NT2/D1 (cell line): ENCODE measurements at regions not wholly inside any gene's neighbourhood (a gene's known extent, or its start where the extent isn't known, plus 50 kb on each side); places are given as distances from the start of the nearest gene placed in this dataset.

Experiments
- YY1 ChIP-seq: IDR thresholded peaks from 2 replicates; pipeline ENCODE4 v1.6.1; 2011; ENCODE audit not compliant: insufficient read length, insufficient read depth
- ZNF274 ChIP-seq: IDR thresholded peaks from 2 replicates; pipeline ENCODE4 v1.6.1; 2011; ENCODE audit warnings: mild to moderate bottlenecking, low read depth, low read length

- no peak for TF ChIP-seq YY1
- no peak for TF ChIP-seq ZNF274
Observed at GRCh38 chr10:43857931-43858315, 209.2 kb upstream of the ZNF32 start.
